ENCODE measurements at regions not wholly inside any gene's neighbourhood (a gene's known extent, or its start where the extent isn't known, plus 50 kb on each side); places are given as distances from the start of the nearest gene placed in this dataset.

- TF ChIP-seq CTCF (IDR thresholded peaks at IDR 0.05 in 2 of 3, conservative IDR thresholded peaks at IDR 0.05 in 1 of 3; ENCODE audit: insufficient read depth in 2 of 3, low read depth in 1 of 3, low read length in 3 of 3) (no peak), CAMTA2 (CRISPR knock-in tag; conservative IDR thresholded peaks at IDR 0.05) (no peak)
These were observed 140.4 kb downstream of the RGS9 start for GRCh38 chr17:65277576-65277975.
